Activated naive CD8-positive, alpha-beta T cell treated with anti-CD3 and anti-CD28 coated beads, Interleukin-2, amount 10 ng/mL, durations not matched to agents 7 days and 5 days (primary cell): ENCODE measurements at regions not wholly inside any gene's neighbourhood (a gene's known extent, or its start where the extent isn't known, plus 50 kb on each side); places are given as distances from the start of the nearest gene placed in this dataset.

Source experiments
- ATAC-seq: fragments of 150-1000 bp; cut with Tn5 transposase; one replicate; pipeline ENCODE4 v1.10.0; 2021; ENCODE audit warnings: low read depth, moderate library complexity
- POLR2A ChIA-PET: fragments of 350-600 bp; sonication (Branson Sonifier 250); formaldehyde crosslinking; loops from one replicate; lab custom pipeline; 2021; ENCODE audit warnings: antibody characterized with exemption; lab: Charles Lee
- DNase-seq: peaks from one replicate; pipeline ENCODE4 v3.0.0; 2021
- H3K27ac Mint-ChIP-seq: one replicate; pipeline ENCODE4 v1.8.0; 2022; ENCODE audit warnings: mild to moderate bottlenecking, mixed read lengths
- H3K27me3 Mint-ChIP-seq: one replicate; pipeline ENCODE4 v1.8.0; 2022; ENCODE audit warnings: mild to moderate bottlenecking, moderate library complexity, mixed read lengths
- H3K36me3 Mint-ChIP-seq: one replicate; pipeline ENCODE4 v1.8.0; 2021; ENCODE audit warnings: mild to moderate bottlenecking, mixed read lengths
- H3K4me1 Mint-ChIP-seq: one replicate; pipeline ENCODE4 v1.8.0; 2021; ENCODE audit warnings: mixed read lengths
- H3K4me3 Mint-ChIP-seq: one replicate; pipeline ENCODE4 v1.8.0; 2022; ENCODE audit warnings: mild to moderate bottlenecking, moderate library complexity, mixed read lengths
- H3K9me3 Mint-ChIP-seq: one replicate; pipeline ENCODE4 v1.8.0; 2021; ENCODE audit warnings: mixed read lengths

- no peak overlapping the region for H3K4me3 Mint-ChIP-seq
- H3K9me3 Mint-ChIP-seq = peaks cover 2% of the 10 kb centered on the region
- POLR2A ChIA-PET = no interaction called here
- no peak overlapping the region for H3K27ac Mint-ChIP-seq
- no peaks in the 10 kb centered on the region for H3K36me3 Mint-ChIP-seq
- H3K4me1 Mint-ChIP-seq = no peaks in the 10 kb centered on the region
- ATAC-seq (no peak), DNase-seq (no peak)
- H3K27me3 Mint-ChIP-seq = no peaks in the 10 kb centered on the region
Measured at GRCh38 chr6:40128127-40128526, 193.9 kb upstream of the MOCS1 start.

GRCh38 chr6:40125680-40126394 is 191.6 kb upstream of the MOCS1 start:
- ATAC-seq = no peak

GRCh38 chr6:40124924-40125323 is 190.7 kb upstream of the MOCS1 start:
- Mint-ChIP-seq H3K4me1 (no peaks in the 10 kb centered on the region), H3K36me3 (no peaks in the 10 kb centered on the region), H3K9me3 (peaks cover 2% of the 10 kb centered on the region), H3K27ac (no peak overlapping the region), H3K27me3 (no peaks in the 10 kb centered on the region), H3K4me3 (no peak overlapping the region)
- DNase-seq = no peak
- POLR2A ChIA-PET = no interaction called here
- ATAC-seq = no peak

More at GRCh38 chr6:40125680-40126394, 191.6 kb upstream of the MOCS1 start:
- H3K9me3 Mint-ChIP-seq = peaks cover 2% of the 10 kb centered on the region
- DNase-seq = no peak
- H3K36me3 Mint-ChIP-seq = no peaks in the 10 kb centered on the region
- H3K4me1 Mint-ChIP-seq = no peaks in the 10 kb centered on the region
- no peaks in the 10 kb centered on the region for H3K27me3 Mint-ChIP-seq
- no peak overlapping the region for H3K27ac Mint-ChIP-seq
- no peak overlapping the region for H3K4me3 Mint-ChIP-seq
- POLR2A ChIA-PET = no interaction called here

- no peaks in the 10 kb centered on the region for H3K27me3 Mint-ChIP-seq
- POLR2A ChIA-PET = no interaction called here
- H3K36me3 Mint-ChIP-seq = no peaks in the 10 kb centered on the region
Measured at GRCh38 chr6:40116832-40117231, 182.6 kb upstream of the MOCS1 start.

DNA sequence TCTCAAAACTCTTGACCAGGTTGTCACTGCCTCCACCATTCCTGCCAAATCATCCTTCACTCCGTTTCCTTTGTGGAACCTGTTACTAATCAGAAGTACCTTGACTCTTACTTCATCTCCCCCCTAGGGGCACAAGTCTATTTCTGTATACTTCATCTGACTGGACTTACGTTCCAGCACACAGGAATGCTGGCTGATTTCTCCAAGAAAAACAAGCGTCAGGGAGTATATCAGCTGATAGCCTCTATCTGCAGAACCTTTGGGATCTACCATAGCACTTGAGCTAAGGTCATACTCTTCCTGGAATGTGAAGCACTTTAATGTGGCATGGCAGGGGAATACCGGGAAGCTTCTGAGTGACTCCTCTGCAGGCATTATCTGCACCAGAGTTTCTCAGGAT is 178.1 kb upstream of the MOCS1 start:
- DNase-seq = no peak
- no peak overlapping the region for H3K4me3 Mint-ChIP-seq
- H3K36me3 Mint-ChIP-seq = no peaks in the 10 kb centered on the region
- ATAC-seq = no peak
- H3K27me3 Mint-ChIP-seq = no peaks in the 10 kb centered on the region
- H3K9me3 Mint-ChIP-seq = no peaks in the 10 kb centered on the region
- H3K27ac Mint-ChIP-seq = no peak overlapping the region
- no peaks in the 10 kb centered on the region for H3K4me1 Mint-ChIP-seq
- POLR2A ChIA-PET = no interaction called here

More at GRCh38 chr6:40116832-40117231, 182.6 kb upstream of the MOCS1 start:
- DNase-seq = no peak
- no peak overlapping the region for H3K27ac Mint-ChIP-seq
- no peak for ATAC-seq
- no peaks in the 10 kb centered on the region for H3K9me3 Mint-ChIP-seq
- H3K4me3 Mint-ChIP-seq = no peak overlapping the region
- H3K4me1 Mint-ChIP-seq = no peaks in the 10 kb centered on the region

GRCh38 chr6:40108736-40109135 is 174.5 kb upstream of the MOCS1 start:
- no peak overlapping the region for H3K4me3 Mint-ChIP-seq
- POLR2A ChIA-PET = no interaction called here
- no peaks in the 10 kb centered on the region for H3K4me1 Mint-ChIP-seq
- DNase-seq (no peak), ATAC-seq (no peak)
- no peaks in the 10 kb centered on the region for H3K36me3 Mint-ChIP-seq
- no peaks in the 10 kb centered on the region for H3K9me3 Mint-ChIP-seq
- H3K27me3 Mint-ChIP-seq = no peaks in the 10 kb centered on the region
- H3K27ac Mint-ChIP-seq = no peak overlapping the region

- no peaks in the 10 kb centered on the region for H3K4me1 Mint-ChIP-seq
- no peaks in the 10 kb centered on the region for H3K27me3 Mint-ChIP-seq
- POLR2A ChIA-PET = no interaction called here
- H3K9me3 Mint-ChIP-seq = no peaks in the 10 kb centered on the region
- ATAC-seq = no peak
- H3K36me3 Mint-ChIP-seq = no peaks in the 10 kb centered on the region
- no peak for DNase-seq
- no peak overlapping the region for H3K27ac Mint-ChIP-seq
- H3K4me3 Mint-ChIP-seq = no peak overlapping the region
Measured at GRCh38 chr6:40106840-40107239, 172.6 kb upstream of the MOCS1 start.

DNA sequence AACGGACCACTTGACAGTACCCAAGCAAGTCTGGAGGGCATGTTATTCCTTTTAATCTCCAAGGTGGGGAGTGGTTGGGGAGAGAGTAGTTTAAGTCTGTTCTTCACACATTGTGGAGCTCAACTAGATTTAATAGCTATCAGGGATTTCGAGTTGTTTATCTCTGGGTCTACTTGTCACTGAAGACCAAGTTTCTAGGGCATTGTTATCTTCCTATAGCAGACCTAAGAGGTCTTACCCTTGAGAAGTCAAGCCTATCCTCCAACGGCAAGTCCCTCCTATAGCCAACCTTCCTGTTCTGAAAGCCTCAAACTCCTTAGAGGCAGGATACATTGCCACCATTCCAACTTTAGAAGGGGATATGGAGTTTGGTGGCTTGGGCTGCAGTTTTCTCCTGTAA is 164.5 kb upstream of the MOCS1 start:
- Mint-ChIP-seq H3K36me3 (no peaks in the 10 kb centered on the region), H3K9me3 (no peaks in the 10 kb centered on the region), H3K4me3 (no peak overlapping the region), H3K27me3 (no peaks in the 10 kb centered on the region), H3K4me1 (no peaks in the 10 kb centered on the region), H3K27ac (no peak overlapping the region)
- DNase-seq (no peak), ATAC-seq (no peak)
- POLR2A ChIA-PET = no interaction called here

GRCh38 chr6:40097590-40097989 is 163.3 kb upstream of the MOCS1 start:
- DNase-seq (no peak), ATAC-seq (no peak)
- H3K27me3 Mint-ChIP-seq = no peaks in the 10 kb centered on the region
- H3K36me3 Mint-ChIP-seq = no peaks in the 10 kb centered on the region
- no peaks in the 10 kb centered on the region for H3K4me1 Mint-ChIP-seq
- POLR2A ChIA-PET = no interaction called here
- no peak overlapping the region for H3K4me3 Mint-ChIP-seq
- H3K27ac Mint-ChIP-seq = no peak overlapping the region
- no peaks in the 10 kb centered on the region for H3K9me3 Mint-ChIP-seq

GRCh38 chr6:40083141-40083920 is 149.1 kb upstream of the MOCS1 start:
- POLR2A ChIA-PET = no interaction called here
- Mint-ChIP-seq H3K27ac (no peak overlapping the region), H3K4me3 (no peak overlapping the region), H3K36me3 (no peaks in the 10 kb centered on the region), H3K4me1 (no peaks in the 10 kb centered on the region), H3K27me3 (peaks cover 7% of the 10 kb centered on the region), H3K9me3 (no peaks in the 10 kb centered on the region)
- DNase-seq (no peak), ATAC-seq (no peak)

- no peak overlapping the region for H3K27ac Mint-ChIP-seq
- DNase-seq = no peak
Measured at GRCh38 chr6:40082278-40083043, 148.2 kb upstream of the MOCS1 start.

DNA sequence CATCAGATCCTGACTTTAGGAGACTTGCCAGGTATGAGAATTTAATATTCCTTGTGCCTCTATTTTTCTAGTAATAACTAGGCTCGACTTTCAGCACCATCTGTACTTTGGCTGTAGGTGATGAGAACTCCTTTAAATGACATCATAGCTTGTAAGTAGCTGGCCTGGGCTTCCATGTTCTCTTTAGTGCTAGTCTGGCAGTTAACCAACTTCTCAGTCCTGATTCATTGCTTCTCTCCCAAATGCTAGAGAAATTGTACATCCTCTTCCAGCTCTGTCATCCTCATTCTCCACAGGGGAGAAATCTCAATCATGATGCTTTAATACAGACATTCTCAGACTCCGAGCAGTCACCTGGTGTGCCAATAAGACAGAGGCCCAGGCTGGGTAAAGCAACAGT is 143.5 kb upstream of the MOCS1 start:
- POLR2A ChIA-PET = no interaction called here
- Mint-ChIP-seq H3K27ac (no peak overlapping the region), H3K9me3 (no peaks in the 10 kb centered on the region), H3K36me3 (no peaks in the 10 kb centered on the region), H3K4me3 (no peak overlapping the region), H3K4me1 (no peaks in the 10 kb centered on the region), H3K27me3 (peaks cover 11% of the 10 kb centered on the region)
- DNase-seq = no peak
- no peak for ATAC-seq

More at GRCh38 chr6:40082278-40083043, 148.2 kb upstream of the MOCS1 start:
- H3K36me3 Mint-ChIP-seq = no peaks in the 10 kb centered on the region
- no peak overlapping the region for H3K4me3 Mint-ChIP-seq
- peaks cover 9% of the 10 kb centered on the region for H3K27me3 Mint-ChIP-seq
- POLR2A ChIA-PET = no interaction called here
- no peaks in the 10 kb centered on the region for H3K4me1 Mint-ChIP-seq
- H3K9me3 Mint-ChIP-seq = no peaks in the 10 kb centered on the region
- ATAC-seq = no peak

DNA sequence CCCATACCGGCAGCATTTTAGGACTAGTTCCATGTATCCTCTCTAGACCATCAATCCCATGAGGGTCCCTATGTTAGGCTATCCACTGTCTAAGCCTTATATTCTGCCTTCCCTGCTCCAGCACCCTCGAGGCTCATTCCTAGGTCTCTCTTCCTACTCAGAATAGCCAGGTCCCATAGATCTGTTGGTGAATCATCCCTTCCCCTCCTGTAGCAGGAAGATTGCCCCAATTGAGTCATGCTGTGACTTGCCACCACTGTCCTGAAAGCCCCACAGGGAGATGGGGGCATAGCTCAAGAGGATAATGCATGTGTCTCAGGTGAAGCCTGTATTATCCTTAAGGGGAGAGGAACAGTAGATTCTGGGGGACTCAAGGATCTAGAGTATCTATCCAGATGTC is 143.1 kb upstream of the MOCS1 start:
- Mint-ChIP-seq H3K27me3 (peaks cover 11% of the 10 kb centered on the region), H3K4me3 (no peak overlapping the region), H3K36me3 (no peaks in the 10 kb centered on the region), H3K9me3 (no peaks in the 10 kb centered on the region), H3K27ac (no peak overlapping the region), H3K4me1 (no peaks in the 10 kb centered on the region)
- ATAC-seq = no peak
- DNase-seq = no peak
- POLR2A ChIA-PET = no interaction called here
